Common myeloid progenitor, CD34-positive (primary cell): ENCODE measurements at regions not wholly inside any gene's neighbourhood (a gene's known extent, or its start where the extent isn't known, plus 50 kb on each side); places are given as distances from the start of the nearest gene placed in this dataset.

Source experiments
- CTCF ChIA-PET: fragments of 350-600 bp; sonication (Branson Sonifier 250); formaldehyde crosslinking; loops from one replicate; lab custom pipeline; 2021; ENCODE audit warnings: antibody characterized with exemption; lab: Charles Lee
- POLR2A ChIA-PET: fragments of 350-600 bp; sonication (Branson Sonifier 250); formaldehyde crosslinking; loops from one replicate; lab custom pipeline; 2021; ENCODE audit warnings: antibody characterized with exemption; lab: Charles Lee
- DNase-seq, 3 donors: peaks; one replicate each; pipeline versions ENCODE4 v3.0.0 to v3.0.0-alpha.2; 2013
- H3K27ac ChIP-seq, 2 experiments: 1 replicate in 1 of 2; 2 replicates in 1 of 2; pipeline ENCODE4 v1.7.0; 2013; ENCODE audit warnings: inconsistent platforms in 2 of 2, low read length in 2 of 2, mild to moderate bottlenecking in 2 of 2, low read depth in 1 of 2, moderate library complexity in 1 of 2; ENCODE audit not compliant: severe bottlenecking in 2 of 2, insufficient read depth in 1 of 2, poor library complexity in 1 of 2
- H3K27me3 ChIP-seq, 5 experiments: replicated peaks in 2 of 5; 1 replicate in 3 of 5; 2 replicates in 2 of 5; pipeline versions ENCODE4 v1.6.1 to v1.7.0; 2013; ENCODE audit warnings: low read length in 4 of 5, mild to moderate bottlenecking in 2 of 5, moderate library complexity in 2 of 5, inconsistent platforms in 1 of 5; ENCODE audit not compliant: insufficient read depth in 5 of 5, control insufficient read depth in 4 of 5
- H3K36me3 ChIP-seq, 4 experiments: 1 replicate in 2 of 4; 2 replicates in 2 of 4; pipeline versions ENCODE4 v1.6.1 to v1.7.0; 2013; ENCODE audit warnings: low read length in 3 of 4, control low read depth in 1 of 4, mild to moderate bottlenecking in 1 of 4; ENCODE audit not compliant: control insufficient read depth in 4 of 4, insufficient read depth in 4 of 4
- H3K4me1 ChIP-seq, 4 experiments: 1 replicate in 3 of 4; 2 replicates in 1 of 4; pipeline versions ENCODE4 v1.6.1 to v1.7.1; 2013; ENCODE audit warnings: low read length in 3 of 4, mild to moderate bottlenecking in 3 of 4, control low read depth in 1 of 4, inconsistent platforms in 1 of 4, moderate library complexity in 1 of 4; ENCODE audit not compliant: control insufficient read depth in 4 of 4, insufficient read depth in 4 of 4; ENCODE audit errors: control extremely low read depth in 1 of 4
- H3K4me3 ChIP-seq, 7 experiments: 1 replicate in 4 of 7; 2 replicates in 3 of 7; pipeline versions ENCODE4 v1.5.1 to v1.7.0; 2013; ENCODE audit warnings: mild to moderate bottlenecking in 7 of 7, low read length in 6 of 7, moderate library complexity in 6 of 7, inconsistent platforms in 2 of 7, low read depth in 2 of 7, control low read depth in 1 of 7; ENCODE audit not compliant: insufficient read depth in 4 of 7, control insufficient read depth in 1 of 7; ENCODE audit errors: extremely low read depth in 1 of 7
- H3K9me3 ChIP-seq, 5 experiments: 1 replicate in 4 of 5; 2 replicates in 1 of 5; pipeline versions ENCODE4 v1.6.1 to v1.7.1; 2013; ENCODE audit warnings: low read length in 4 of 5, mild to moderate bottlenecking in 2 of 5, inconsistent platforms in 1 of 5, low read depth in 1 of 5, moderate library complexity in 1 of 5; ENCODE audit not compliant: control insufficient read depth in 4 of 5, insufficient read depth in 2 of 5; ENCODE audit errors: control extremely low read depth in 1 of 5
- WGBS: methylation state at CpG from one replicate; pipeline ENCODE4 v1.1.5; 2013; ENCODE audit not compliant: insufficient coverage; 5-methylcytosine and 5-hydroxymethylcytosine counted together

GRCh38 chr18:61108706-61109105 is 224.5 kb upstream of the CDH20 start:
- ChIA-PET POLR2A (no interaction called here), CTCF (no interaction called here)
- no peaks in the 10 kb centered on the region for H3K4me1 ChIP-seq
- H3K36me3 ChIP-seq = no peaks in the 10 kb centered on the region
- DNase-seq = no peak
- no peaks in the 10 kb centered on the region for H3K27me3 ChIP-seq
- no peaks in the 10 kb centered on the region for H3K9me3 ChIP-seq
- H3K4me3 ChIP-seq = no peak overlapping the region
- no peak overlapping the region for H3K27ac ChIP-seq

GRCh38 chr18:61123309-61123708 is 209.9 kb upstream of the CDH20 start:
- Histone ChIP-seq H3K27ac (no peak overlapping the region), H3K4me1 (no peaks in the 10 kb centered on the region), H3K27me3 (no peaks in the 10 kb centered on the region), H3K9me3 (peaks cover 0 to 2% (median 0%) of the 10 kb centered on the region in 5 experiments), H3K4me3 (no peak overlapping the region), H3K36me3 (no peaks in the 10 kb centered on the region)
- no peak for DNase-seq
- ChIA-PET POLR2A (no interaction called here), CTCF (no interaction called here)
- WGBS = 100% methylated on average over 1 of the region's 2 CpGs

GRCh38 chr18:61127714-61128467 is 205.3 kb upstream of the CDH20 start:
- H3K4me3 ChIP-seq = no peak overlapping the region
- POLR2A ChIA-PET = no interaction called here
- CTCF ChIA-PET = no interaction called here
- H3K36me3 ChIP-seq = no peaks in the 10 kb centered on the region
- H3K9me3 ChIP-seq = no peaks in the 10 kb centered on the region
- no peaks in the 10 kb centered on the region for H3K4me1 ChIP-seq
- H3K27ac ChIP-seq = no peak overlapping the region
- no peaks in the 10 kb centered on the region for H3K27me3 ChIP-seq
- no peak for DNase-seq
- 78% methylated on average over 4 of the region's 6 CpGs for WGBS

GRCh38 chr18:61129001-61129400 is 204.2 kb upstream of the CDH20 start:
- DNase-seq = no peak
- ChIA-PET CTCF (no interaction called here), POLR2A (no interaction called here)
- H3K27me3 ChIP-seq = no peaks in the 10 kb centered on the region
- H3K4me1 ChIP-seq = no peaks in the 10 kb centered on the region
- H3K36me3 ChIP-seq = no peaks in the 10 kb centered on the region
- H3K27ac ChIP-seq = no peak overlapping the region
- no peaks in the 10 kb centered on the region for H3K9me3 ChIP-seq
- H3K4me3 ChIP-seq = no peak overlapping the region

- POLR2A ChIA-PET = no interaction called here
These were observed 201.2 kb upstream of the CDH20 start for GRCh38 chr18:61132031-61132430.

GRCh38 chr18:61133783-61134182 is 199.4 kb upstream of the CDH20 start:
- no peaks in the 10 kb centered on the region for H3K36me3 ChIP-seq
- no peak overlapping the region for H3K27ac ChIP-seq
- no peaks in the 10 kb centered on the region for H3K27me3 ChIP-seq
- ChIA-PET CTCF (interaction anchor here (1.2 kb wide), 1 partner anchor 13 kb away, joined by 3 read pairs; no protein-coding TSS in a partner anchor), POLR2A (no interaction called here)
- no peak overlapping the region for H3K4me3 ChIP-seq
- no peaks in the 10 kb centered on the region for H3K4me1 ChIP-seq
- no peak for DNase-seq
- peaks cover 0 to 2% (median 0%) of the 10 kb centered on the region in 5 experiments for H3K9me3 ChIP-seq
- no CpG with 5 or more reads among the region's 2 CpGs for WGBS

More at GRCh38 chr18:61132031-61132430, 201.2 kb upstream of the CDH20 start:
- WGBS = 71% methylated on average over 1 of the region's 2 CpGs
- H3K36me3 ChIP-seq = no peaks in the 10 kb centered on the region
- H3K27me3 ChIP-seq = no peaks in the 10 kb centered on the region
- no peak overlapping the region for H3K4me3 ChIP-seq
- no peaks in the 10 kb centered on the region for H3K9me3 ChIP-seq
- CTCF ChIA-PET = no interaction called here
- H3K4me1 ChIP-seq = no peaks in the 10 kb centered on the region
- H3K27ac ChIP-seq = no peak overlapping the region
- no peak for DNase-seq

GRCh38 chr18:61136711-61137251 is 196.4 kb upstream of the CDH20 start:
- Histone ChIP-seq H3K27ac (no peak overlapping the region), H3K27me3 (no peaks in the 10 kb centered on the region), H3K9me3 (peaks cover 0 to 2% (median 2%) of the 10 kb centered on the region in 5 experiments), H3K4me3 (no peak overlapping the region), H3K36me3 (no peaks in the 10 kb centered on the region), H3K4me1 (no peaks in the 10 kb centered on the region)
- CTCF ChIA-PET = no interaction called here
- POLR2A ChIA-PET = no interaction called here
- WGBS = no CpG with 5 or more reads among the region's 2 CpGs
- no peak for DNase-seq
